Aorta (tissue), 5 donors: ENCODE measurements at regions not wholly inside any gene's neighbourhood (a gene's known extent, or its start where the extent isn't known, plus 50 kb on each side); places are given as distances from the start of the nearest gene placed in this dataset.

Experiments
- ATAC-seq: fragments of 200-7000 bp; cut with Tn5 transposase; one replicate; pipeline ENCODE4 v1.9.1; 2022; ENCODE audit warnings: moderate library complexity; ENCODE audit not compliant: low FRiP score
- DNase-seq, 2 donors: peaks; one replicate each; pipeline ENCODE4 v3.0.0-alpha.2; 2020
- H3K27ac ChIP-seq, 2 donors: one replicate each; pipeline ENCODE4 v1.5.1; 2013; ENCODE audit warnings: low read length in 2 of 2, mild to moderate bottlenecking in 2 of 2, moderate library complexity in 2 of 2, control low read depth in 1 of 2, inconsistent platforms in 1 of 2, low read depth in 1 of 2
- H3K27me3 ChIP-seq, 2 donors: one replicate each; pipeline ENCODE4 v1.6.1; 2013; ENCODE audit warnings: control low read depth in 1 of 2, low read length in 1 of 2, mild to moderate bottlenecking in 1 of 2, moderate library complexity in 1 of 2; ENCODE audit not compliant: insufficient read depth in 2 of 2, control insufficient read depth in 1 of 2
- H3K36me3 ChIP-seq, 2 donors: one replicate each; pipeline ENCODE4 v1.6.1; 2013; ENCODE audit warnings: control low read depth in 1 of 2, low read length in 1 of 2, mild to moderate bottlenecking in 1 of 2; ENCODE audit not compliant: insufficient read depth in 2 of 2, control insufficient read depth in 1 of 2
- H3K4me1 ChIP-seq, 2 donors: one replicate each; pipeline ENCODE4 v1.6.1; 2013; ENCODE audit warnings: low read length in 2 of 2, control low read depth in 1 of 2, mild to moderate bottlenecking in 1 of 2, moderate library complexity in 1 of 2; ENCODE audit not compliant: insufficient read depth in 2 of 2, control insufficient read depth in 1 of 2
- H3K4me3 ChIP-seq, 2 donors: one replicate each; pipeline ENCODE4 v1.5.1; 2013; ENCODE audit warnings: low read length in 2 of 2, control low read depth in 1 of 2, mild to moderate bottlenecking in 1 of 2
- H3K9me3 ChIP-seq: one replicate; pipeline ENCODE4 v1.6.1; 2013; ENCODE audit warnings: mild to moderate bottlenecking, low read length; ENCODE audit not compliant: control insufficient read depth
- WGBS, 2 donors: extraction: QIAGEN DNeasy Blood & Tissue Kit; methylation state at CpG; one replicate each; pipeline ENCODE4 v1.1.7; 2013; 5-methylcytosine and 5-hydroxymethylcytosine counted together
- intact Hi-C, 2 donors: fragments of 100-400 bp; cut with DNase I; formaldehyde crosslinking; loops; one replicate each; pipeline versions ENCODE4 v1.14.2 to v1.15.0; 2022
- donor health status: healthy with polysubstance abuse.
- donor health status: Bipolar disorder and iron deficiency.
- donor health status: DM: no; HTN: no; CAD: no.
- donor health status: DM: no; HTN: no; CAD: no.
- donor health status: DM: yes; HTN: yes; CAD: no.

- DNase-seq (no peak), ATAC-seq (no peak)
- Histone ChIP-seq H3K4me1 (no peaks in the 10 kb centered on the region), H3K36me3 (no peaks in the 10 kb centered on the region), H3K4me3 (no peak overlapping the region), H3K27me3 (no peaks in the 10 kb centered on the region), H3K9me3 (peaks cover 6% of the 10 kb centered on the region), H3K27ac (no peak overlapping the region)
- WGBS, 2 donors, result 87 to 91% methylated on average over 2 of the region's 2 CpGs
- intact Hi-C loops, result no loop called here
These were observed 1107.1 kb upstream of the EPHA6 start for GRCh38 chr3:95707268-95707667.

GRCh38 chr3:95710684-95711083 lies 1103.7 kb upstream of the EPHA6 start:
- no peak for ATAC-seq
- Histone ChIP-seq H3K36me3 (no peaks in the 10 kb centered on the region), H3K9me3 (no peaks in the 10 kb centered on the region), H3K27ac (no peak overlapping the region), H3K4me1 (no peaks in the 10 kb centered on the region), H3K4me3 (no peak overlapping the region), H3K27me3 (no peaks in the 10 kb centered on the region)
- no peak for DNase-seq
- intact Hi-C loops, result no loop called here
- 76 to 81% methylated on average over 1 of the region's 1 CpG for WGBS, 2 donors

GRCh38 chr3:95711789-95712188 lies 1102.6 kb upstream of the EPHA6 start:
- 80% methylated on average over 2 of the region's 2 CpGs for WGBS, 2 donors

GRCh38 chr3:95715128-95715527 lies 1099.3 kb upstream of the EPHA6 start:
- no peaks in the 10 kb centered on the region for H3K27me3 ChIP-seq
- ATAC-seq (no peak), DNase-seq (no peak)
- no peaks in the 10 kb centered on the region for H3K36me3 ChIP-seq
- no peak overlapping the region for H3K27ac ChIP-seq
- no peaks in the 10 kb centered on the region for H3K4me1 ChIP-seq
- H3K9me3 ChIP-seq, result no peaks in the 10 kb centered on the region
- WGBS, 2 donors, result 18 to 36% methylated on average over 3 of the region's 3 CpGs
- intact Hi-C loops, result no loop called here
- no peak overlapping the region for H3K4me3 ChIP-seq

More at GRCh38 chr3:95711789-95712188, 1102.6 kb upstream of the EPHA6 start:
- Histone ChIP-seq H3K4me3 (no peak overlapping the region), H3K4me1 (no peaks in the 10 kb centered on the region), H3K36me3 (no peaks in the 10 kb centered on the region), H3K27ac (no peak overlapping the region), H3K27me3 (no peaks in the 10 kb centered on the region), H3K9me3 (no peaks in the 10 kb centered on the region)
- intact Hi-C loops, result no loop called here
- no peak for ATAC-seq
- no peak for DNase-seq

- Histone ChIP-seq H3K4me3 (no peak overlapping the region), H3K36me3 (no peaks in the 10 kb centered on the region), H3K27me3 (no peaks in the 10 kb centered on the region), H3K27ac (no peak overlapping the region), H3K9me3 (no peaks in the 10 kb centered on the region), H3K4me1 (no peaks in the 10 kb centered on the region)
- ATAC-seq, result no peak
- DNase-seq, result no peak
- intact Hi-C loops, result no loop called here
These were observed 1097.3 kb upstream of the EPHA6 start for GRCh38 chr3:95717048-95717447.

DNA sequence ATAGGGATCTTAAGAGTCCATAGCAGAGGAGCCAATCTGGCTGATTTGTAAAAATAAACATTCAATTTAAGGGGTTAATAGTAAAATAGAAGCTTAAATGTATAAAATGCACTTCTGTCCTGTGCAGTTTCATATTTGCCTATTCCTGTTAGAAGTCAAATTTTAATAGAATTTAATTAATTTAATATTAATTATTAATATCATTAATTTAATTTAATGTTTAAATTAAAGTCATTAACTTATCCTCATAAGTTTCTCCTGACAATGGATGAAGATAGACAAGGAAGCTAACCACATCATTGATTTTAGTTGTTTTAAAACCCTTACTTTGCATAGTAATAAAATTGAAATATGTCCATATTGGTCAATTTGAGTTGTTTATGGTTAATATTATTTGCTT lies 1096.2 kb upstream of the EPHA6 start:
- DNase-seq, result no peak
- Histone ChIP-seq H3K27me3 (no peaks in the 10 kb centered on the region), H3K36me3 (no peaks in the 10 kb centered on the region), H3K4me3 (no peak overlapping the region), H3K9me3 (no peaks in the 10 kb centered on the region), H3K27ac (no peak overlapping the region), H3K4me1 (no peaks in the 10 kb centered on the region)
- ATAC-seq, result no peak
- intact Hi-C loops, result no loop called here

DNA sequence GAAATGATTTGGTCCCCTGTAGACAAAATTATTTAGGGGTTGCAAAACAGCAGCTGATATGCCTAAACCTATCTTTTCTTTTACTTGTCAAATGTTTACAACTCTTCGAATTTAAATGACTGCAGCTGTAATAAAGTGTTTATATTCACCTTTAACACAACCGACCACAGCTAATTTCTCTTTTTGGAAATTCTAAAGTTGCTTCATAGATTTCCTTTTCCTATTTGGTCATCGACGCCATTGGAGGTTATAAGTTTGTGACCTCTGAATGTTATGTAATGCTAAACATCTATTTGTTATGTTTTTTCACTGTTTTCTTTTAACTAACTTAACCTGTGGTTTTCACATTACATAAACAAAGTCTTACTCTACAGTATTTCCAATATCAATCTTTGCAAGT lies 1094.9 kb upstream of the EPHA6 start:
- ATAC-seq (no peak), DNase-seq (no peak)
- no peak overlapping the region for H3K27ac ChIP-seq
- WGBS, 2 donors, result 76 to 83% methylated on average over 4 of the region's 4 CpGs
- intact Hi-C loops, result no loop called here
- H3K9me3 ChIP-seq, result no peaks in the 10 kb centered on the region
- no peaks in the 10 kb centered on the region for H3K4me1 ChIP-seq
- no peaks in the 10 kb centered on the region for H3K36me3 ChIP-seq
- H3K4me3 ChIP-seq, result no peak overlapping the region
- H3K27me3 ChIP-seq, result no peaks in the 10 kb centered on the region

DNA sequence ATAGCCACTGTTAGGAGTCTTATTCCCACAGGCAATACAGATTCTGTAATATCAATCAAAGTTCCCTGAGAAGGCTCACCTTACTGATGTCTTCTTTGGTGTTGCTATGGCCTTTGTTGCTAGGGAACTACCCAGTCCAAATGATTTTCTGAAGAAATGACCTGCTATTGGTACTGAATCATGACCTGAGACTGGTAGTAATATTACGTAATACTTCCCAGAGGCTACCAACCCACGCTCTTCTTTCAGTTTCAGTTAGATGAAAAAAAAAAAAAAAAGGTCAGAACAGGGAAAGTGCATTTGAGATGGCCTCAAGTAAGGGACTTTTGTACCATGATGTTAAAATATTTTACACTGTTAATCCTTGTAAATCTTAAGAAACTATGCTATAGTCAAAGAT lies 1092.5 kb upstream of the EPHA6 start:
- Histone ChIP-seq H3K4me1 (no peaks in the 10 kb centered on the region), H3K27ac (no peak overlapping the region), H3K36me3 (no peaks in the 10 kb centered on the region), H3K9me3 (no peaks in the 10 kb centered on the region), H3K27me3 (no peaks in the 10 kb centered on the region), H3K4me3 (no peak overlapping the region)
- WGBS, 2 donors, result 81 to 84% methylated on average over 2 of the region's 2 CpGs
- intact Hi-C loops, result no loop called here
- ATAC-seq (no peak), DNase-seq (no peak)

- no peaks in the 10 kb centered on the region for H3K36me3 ChIP-seq
- DNase-seq (no peak), ATAC-seq (no peak)
- WGBS, 2 donors, result 82 to 89% methylated on average over 1 of the region's 1 CpG
- no peaks in the 10 kb centered on the region for H3K27me3 ChIP-seq
- no peak overlapping the region for H3K27ac ChIP-seq
- no peaks in the 10 kb centered on the region for H3K4me1 ChIP-seq
- no peaks in the 10 kb centered on the region for H3K9me3 ChIP-seq
- H3K4me3 ChIP-seq, result no peak overlapping the region
- intact Hi-C loops, result no loop called here
These were observed 1088.6 kb upstream of the EPHA6 start for GRCh38 chr3:95725770-95726169.
